NCI-H1930 (cell line): ENCODE measurements at regions not wholly inside any gene's neighbourhood (a gene's known extent, or its start where the extent isn't known, plus 50 kb on each side); places are given as distances from the start of the nearest gene placed in this dataset.
"Not testable (repeated sequence)": the region's sequence is repeated elsewhere in the genome, so short reads cannot be mapped to it uniquely, and the experiment has no call there.

Source experiments
- DNase-seq, 2 experiments: peaks; one replicate each; lab custom pipeline; 2025; lab: John Stamatoyannopoulos, UW

DNA sequence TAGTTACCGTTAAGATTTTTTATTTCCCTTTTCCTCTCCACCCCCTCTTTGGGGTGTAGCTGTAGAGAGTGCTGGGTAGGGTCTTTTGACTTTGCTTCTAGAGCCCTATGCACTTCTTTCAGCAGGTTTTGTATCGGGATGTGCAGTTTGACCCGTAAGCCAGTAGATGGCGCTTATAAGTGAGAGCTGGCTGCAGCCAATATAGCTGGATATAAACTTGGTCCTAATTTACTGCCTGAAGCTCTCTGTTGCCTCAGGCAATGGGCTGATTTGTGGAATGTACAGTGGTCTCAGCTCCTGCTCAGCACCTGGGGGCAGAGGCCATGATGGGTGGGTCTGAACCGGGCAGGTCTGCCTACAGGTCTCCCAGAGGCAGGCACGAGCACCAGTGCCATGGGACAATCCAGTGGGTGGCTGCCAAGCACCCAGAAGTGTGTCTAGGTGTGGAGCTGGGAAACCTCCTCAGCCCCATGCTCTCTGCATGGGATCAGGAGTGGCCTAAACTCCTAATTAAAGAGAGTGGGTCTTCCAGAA is 146.5 kb downstream of the SPANXN1 start:
- DNase-seq, result no peak

DNA sequence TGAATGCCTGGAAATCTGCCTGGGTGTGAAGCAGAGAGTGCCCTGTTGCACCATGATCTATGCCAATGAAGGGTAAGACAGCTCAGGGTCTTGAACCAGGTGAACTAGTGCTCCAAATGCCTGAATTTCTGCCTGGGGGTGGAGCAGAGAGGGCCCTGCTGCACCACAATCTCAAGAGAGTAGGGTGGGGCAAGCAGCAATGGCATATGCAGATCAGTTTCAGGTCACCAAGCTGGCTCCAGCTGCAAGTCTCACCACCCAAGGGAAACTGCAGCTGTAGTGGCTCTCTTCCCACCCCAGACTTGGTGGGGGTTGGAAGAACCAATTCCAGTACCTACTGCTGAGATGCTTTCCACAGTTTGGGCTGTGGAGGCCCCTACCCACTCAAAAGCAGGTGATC is 147.0 kb downstream of the SPANXN1 start:
- no peak for DNase-seq

DNA sequence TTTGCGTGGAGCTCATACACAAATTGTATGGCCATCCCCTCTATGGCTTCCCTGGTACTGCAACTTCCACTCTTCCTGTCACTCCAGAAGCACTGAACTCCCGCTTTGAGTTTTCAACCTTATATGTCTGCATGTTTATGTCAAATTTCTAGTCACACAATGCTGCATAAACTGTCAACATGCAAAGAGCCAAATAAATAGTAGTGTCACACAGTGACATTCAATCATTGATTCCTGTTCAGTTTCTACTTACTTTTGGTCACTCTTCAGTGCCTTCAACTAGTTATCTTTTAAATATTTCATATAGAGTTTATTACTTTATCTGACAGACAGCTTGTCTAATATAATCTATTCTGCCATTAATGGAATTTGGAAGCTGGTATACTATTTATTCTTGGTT is 149.3 kb downstream of the SPANXN1 start:
- no peak for DNase-seq

DNA sequence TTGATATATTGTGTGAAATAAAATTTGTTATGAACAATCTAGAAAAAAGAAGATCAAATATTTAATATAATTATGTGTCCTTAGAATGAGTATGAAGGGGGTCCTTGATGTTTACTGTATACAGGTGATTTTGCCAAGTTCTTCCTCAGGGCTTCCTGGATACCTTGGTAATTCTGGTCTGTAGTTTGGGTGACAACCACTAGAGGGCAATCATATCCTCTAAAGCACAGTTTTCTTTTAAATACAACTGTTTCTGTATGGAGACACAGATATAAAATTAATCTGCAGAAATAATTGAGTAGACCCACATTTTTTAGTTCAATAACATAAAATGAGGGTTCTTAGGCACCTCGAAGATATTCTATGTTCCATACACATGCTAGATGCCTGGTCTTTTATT is 157.7 kb downstream of the SPANXN1 start:
- peak in 1 of 2 experiments; percentile 8 for DNase-seq

DNA sequence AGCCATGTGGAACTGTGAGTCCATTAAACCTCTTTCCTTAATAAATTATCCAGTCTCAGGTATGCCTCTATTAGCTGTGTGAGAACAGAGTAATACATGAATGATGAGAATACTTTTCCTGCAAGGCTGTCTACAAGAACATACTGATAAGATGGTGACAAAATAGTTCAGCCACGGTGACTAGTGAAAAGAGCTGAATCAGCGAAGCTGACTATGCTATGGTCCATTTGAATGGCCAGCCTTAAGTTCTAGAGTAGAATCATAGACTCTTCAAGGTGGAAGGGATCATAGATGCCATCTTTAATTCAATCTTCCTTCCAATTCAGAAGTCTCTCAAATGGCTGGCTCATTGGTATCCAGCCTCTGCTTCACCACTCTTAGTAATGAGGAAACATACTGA is 163.3 kb downstream of the SPANXN1 start:
- DNase-seq, result no peak

DNA sequence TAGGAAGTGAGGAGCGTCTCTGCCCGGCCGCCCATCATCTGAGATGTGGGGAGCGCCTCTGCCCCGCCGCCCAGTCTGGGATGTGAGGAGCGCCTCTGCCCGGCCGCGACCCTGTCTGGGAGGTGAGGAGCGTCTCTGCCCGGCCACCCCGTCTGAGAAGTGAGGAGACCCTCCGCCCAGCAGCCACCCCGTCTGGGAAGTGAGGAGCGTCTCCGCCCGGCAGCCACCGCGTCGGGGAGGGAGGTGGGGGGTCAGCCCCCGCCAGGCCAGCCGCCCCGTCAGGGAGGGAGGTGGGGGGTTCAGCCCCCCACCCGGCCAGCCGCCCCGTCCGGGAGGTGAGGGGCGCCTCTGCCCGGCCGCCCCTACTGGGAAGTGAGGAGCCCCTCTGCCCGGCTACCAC is 188.9 kb downstream of the SPANXN1 start:
- not testable (repeated sequence) for DNase-seq

DNA sequence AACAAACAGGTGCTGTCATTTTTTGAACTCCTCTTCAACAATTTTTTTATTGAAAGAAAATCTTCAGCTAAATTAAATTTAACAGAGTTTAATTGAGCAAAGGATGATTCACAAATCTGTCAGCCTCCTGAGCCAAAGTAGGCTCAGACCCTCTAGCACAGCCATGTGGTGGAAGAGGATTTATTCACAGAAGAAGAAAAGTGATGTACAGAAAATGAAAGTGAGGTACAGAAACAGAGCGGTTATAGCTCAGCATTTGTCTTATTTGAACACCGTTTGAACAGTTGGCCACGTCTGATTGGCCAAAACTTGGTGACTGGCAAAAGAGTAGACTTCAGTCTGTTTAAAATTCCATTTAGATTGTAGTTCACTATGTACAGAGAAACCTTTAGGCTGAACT is 217.3 kb downstream of the SPANXN1 start:
- no peak for DNase-seq

DNA sequence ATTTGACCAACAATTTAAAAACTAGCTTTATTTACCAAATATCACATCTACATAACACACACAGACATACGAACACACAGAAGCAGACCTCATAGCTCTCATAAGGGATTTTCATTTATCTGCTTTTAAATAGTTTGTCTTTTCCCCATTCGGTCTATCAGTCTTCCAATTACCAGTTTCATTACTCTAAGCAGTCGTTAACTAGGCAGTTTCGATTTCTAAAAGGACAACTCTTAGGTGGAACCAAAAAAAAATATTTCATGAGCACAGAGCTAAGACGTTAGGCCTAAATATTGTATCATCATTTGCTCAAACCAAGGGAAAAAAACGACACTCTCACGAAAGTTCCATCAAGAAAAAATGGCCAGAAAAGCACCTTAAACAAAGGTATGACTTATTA is 228.4 kb downstream of the SPANXN1 start:
- no peak for DNase-seq

DNA sequence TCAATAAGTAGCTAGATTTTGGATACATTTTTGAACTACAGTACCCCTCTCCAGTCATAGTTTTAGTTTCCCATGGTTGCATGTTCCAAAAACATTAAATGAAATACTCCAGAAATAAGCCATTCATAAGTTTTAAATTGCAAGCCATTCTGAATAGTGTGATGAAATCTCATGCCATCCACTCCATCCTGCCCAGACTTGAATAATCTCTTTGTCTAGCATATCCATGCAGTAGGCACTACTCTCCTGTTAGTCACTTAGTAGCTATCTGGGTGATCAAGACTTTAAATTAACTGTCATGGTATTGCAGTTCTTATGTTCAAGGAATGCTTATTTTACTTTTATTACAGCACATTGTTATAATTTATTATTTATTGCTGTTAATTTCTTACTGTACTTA is 237.4 kb downstream of the SPANXN1 start:
- DNase-seq, result no peak

DNA sequence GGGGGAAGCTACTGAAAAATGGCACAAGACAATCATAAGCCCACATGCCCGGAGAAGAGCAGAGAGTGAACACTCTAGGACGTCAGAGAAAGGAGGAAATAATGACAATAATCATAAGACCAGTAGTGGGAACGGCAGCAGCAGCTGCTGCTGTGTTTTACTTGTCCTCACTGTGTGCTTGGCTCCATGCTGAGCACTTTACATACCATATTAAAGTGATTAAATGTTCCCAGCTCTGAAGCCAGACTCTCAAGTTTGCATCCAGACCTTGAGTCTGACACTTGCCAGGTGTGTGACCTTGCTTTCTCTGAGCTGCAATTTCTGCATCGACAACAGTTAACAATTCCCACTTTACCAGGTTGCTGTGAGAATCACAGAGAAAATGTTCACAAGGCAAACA is 255.4 kb downstream of the SPANXN1 start:
- no peak for DNase-seq

DNA sequence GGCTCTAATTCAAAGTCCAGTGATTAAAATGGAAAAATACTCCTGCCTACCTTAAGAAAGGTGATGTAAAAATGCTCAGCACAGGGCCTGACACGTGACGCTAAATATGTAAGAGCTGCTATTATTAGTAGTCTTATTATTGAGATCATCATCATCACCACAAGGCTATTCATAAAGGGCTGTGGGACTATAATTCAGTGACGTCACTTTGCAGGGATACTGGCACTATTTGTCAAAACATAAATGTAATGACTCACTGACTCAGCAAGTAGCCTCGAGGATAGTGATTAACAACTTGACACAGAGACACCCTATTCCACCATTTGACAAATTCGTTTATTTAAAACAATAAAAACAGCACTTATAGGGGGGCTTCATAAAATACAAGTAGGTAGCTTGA is 258.9 kb downstream of the SPANXN1 start:
- DNase-seq, result no peak

DNA sequence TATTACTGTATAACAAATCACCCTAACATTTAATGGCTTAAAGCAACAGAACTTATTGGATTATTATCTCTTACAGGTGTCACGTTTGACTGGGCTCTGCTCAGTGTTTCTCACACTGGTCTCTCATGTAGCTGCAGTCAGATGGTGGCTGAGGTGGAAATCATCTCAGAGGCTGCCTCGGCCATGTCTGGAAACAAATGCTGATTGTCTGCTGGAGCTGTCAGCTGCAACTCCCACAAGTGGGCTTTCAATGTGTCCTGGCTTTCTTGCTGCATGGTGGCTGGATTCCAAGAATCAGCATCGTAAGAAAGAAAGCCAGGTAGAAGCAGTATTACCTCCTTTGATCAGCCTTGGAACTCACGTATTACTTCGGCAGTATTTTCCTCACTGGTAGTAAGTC is 277.6 kb downstream of the SPANXN1 start:
- DNase-seq, result no peak

DNA sequence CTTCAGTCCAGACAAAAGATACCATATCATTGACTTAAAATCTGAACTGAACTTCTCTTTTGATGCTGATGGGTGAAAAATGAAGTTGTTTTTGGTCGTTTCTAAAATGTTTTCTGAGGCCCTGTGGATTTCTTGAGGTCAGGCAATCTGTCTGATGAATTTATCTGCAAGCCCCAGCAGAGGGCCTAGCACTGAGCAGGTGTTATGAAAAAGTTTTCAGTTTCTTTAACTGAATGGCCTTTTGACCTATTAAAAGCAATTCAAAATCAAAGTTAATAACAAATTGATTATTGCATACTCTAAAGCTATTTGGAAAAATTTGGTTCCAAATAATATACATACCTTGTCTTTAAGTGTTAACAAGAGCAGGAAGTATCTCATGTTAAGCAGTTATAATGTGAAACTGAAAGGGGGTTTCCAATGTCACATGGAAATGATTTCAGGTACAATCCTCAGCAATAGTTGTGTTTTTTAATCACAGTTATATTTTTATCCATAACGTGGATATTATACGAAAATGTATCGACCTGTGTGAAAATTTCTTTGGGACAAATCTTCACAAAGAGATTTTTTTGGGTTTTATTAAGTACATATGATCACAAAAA is 285.0 kb downstream of the SPANXN1 start:
- DNase-seq, result no peak

DNA sequence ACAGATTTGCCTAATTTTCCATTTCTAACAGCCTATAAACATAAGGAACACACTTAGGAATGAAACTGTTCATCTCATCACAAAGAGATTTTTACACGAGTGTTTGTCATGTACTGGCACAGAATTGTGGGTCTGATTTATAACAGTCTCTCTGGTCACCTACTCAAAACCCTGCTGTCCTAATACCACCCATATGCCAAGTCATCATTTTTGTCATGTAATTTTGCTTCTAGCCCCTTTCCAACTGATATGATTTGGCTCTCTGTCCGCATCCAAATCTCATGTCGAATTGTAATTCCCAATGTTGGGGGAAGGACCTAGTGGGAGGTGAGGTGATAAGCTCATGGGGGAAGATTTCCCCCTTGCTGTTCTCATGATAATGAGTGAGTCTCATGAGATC is 284.1 kb upstream of the SLITRK2 start:
- DNase-seq, result no peak

DNA sequence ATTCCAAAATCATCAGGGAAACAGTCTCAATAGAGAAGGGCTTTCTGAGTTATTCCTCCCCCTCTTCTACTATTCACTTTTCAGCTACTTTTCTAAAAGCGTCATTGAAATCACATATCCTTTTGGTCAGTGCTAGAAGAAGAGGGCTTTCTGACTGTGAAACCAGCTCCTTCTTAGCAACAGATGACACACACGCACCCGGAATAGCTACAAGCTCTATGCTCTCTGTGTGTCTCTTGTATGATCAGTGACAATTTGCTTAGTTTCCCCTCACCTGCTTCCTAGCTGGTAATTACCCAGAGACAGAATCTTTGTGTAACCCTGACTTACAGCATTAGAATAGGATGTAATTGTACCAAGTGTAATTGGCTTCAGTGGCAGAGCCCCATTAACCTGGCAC is 268.1 kb upstream of the SLITRK2 start:
- DNase-seq, result no peak

DNA sequence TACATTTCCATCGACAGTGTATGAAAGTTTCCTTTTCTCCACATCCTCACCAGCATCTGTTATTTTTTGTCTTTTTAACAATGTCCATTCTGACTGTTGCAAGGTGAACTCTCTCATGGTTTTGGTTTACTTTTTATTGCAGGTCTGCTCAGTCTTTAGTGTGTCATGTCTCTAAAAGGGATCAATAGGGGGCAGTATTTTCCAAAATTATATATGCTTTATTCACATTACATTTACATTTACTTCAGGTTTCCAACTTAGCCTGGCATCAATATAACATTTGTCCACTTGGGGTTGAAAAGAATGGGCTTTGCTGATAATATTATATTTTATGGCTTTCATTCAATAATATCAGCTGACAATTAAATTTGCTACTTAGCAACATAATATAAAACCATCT is 265.0 kb upstream of the SLITRK2 start:
- no peak for DNase-seq

DNA sequence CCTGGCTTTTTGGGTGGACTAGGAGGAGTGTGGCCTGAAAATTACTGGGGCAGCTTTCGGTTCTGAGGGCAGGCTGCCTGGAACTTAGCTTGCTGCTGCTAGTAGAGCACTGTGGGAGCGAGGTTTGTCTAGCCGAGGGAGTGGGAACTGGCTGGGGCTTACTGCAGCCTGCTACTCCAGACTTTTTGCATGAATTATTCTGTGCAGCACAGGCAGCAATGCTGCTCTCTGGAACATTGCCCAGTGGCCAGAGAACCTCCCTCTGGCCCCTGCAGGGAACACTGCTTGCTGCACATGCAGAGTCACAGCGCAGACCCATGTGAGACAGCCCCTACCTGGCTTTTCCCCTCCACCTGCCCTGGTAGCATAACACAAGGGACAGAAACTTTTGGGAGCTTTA is 263.9 kb upstream of the SLITRK2 start:
- no peak for DNase-seq

DNA sequence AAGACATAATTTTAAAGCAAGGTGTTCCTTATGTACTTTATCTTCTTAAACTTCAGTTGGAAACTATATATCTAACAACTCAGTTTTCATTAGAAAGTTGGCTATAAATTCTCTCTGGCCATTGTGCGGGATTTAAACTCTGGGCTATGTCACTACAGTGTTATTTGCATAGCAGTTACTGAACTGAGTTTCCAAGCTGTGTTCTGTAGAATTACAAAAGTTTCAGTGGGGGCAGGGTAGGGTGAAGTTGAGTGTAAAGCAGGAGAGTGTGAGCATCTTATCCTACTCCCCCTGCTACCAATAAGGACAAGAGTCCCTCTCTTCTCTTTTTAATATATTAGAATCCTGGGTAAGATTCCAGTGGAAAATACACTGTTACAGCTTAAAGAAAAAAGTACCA is 254.5 kb upstream of the SLITRK2 start:
- DNase-seq, result no peak

DNA sequence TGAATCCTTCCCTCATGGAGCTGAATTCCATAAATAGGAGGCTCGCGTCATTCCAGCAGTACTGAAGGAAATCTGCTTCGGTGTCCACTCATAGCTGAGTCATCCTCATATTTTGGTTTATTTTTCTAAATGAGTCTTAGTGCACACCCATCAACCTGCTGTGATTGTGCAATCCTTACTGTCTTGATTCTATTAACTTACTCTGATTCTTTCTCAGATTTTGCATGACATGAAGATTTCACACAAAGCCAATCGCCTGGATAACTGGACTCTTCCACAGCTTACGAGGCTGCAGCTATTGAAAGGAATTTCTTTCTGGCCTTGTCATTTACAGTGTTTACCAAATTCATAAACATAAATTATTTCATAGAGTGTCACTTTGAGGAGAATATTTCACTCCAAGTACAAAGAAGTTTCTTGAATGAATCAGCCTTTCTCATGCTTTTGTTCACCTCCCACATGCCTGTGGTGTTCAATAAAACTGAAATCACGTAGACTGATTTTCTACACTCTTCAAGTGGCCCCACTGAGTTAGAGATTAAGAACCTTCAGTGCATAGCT is 207.6 kb upstream of the SLITRK2 start:
- DNase-seq, result no peak

DNA sequence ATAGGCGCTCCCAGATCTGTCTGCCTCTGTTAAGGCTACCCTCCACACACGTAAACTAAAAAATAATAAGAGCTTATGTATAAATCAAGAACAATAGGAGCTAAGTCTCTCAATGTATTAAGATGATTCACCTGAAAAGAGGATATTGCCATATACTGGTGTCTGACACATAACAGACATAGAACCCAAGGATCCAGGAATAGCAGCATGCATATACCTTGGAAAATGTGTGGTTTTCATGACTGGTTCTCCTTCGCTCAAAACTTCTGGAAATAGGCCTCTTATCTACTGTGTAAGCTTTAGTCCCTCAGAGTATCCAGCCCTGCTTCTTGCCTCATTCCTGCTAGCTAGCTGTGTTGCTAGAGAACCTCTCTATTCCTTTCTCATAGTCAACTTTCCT is 203.7 kb upstream of the SLITRK2 start:
- DNase-seq, result no peak

DNA sequence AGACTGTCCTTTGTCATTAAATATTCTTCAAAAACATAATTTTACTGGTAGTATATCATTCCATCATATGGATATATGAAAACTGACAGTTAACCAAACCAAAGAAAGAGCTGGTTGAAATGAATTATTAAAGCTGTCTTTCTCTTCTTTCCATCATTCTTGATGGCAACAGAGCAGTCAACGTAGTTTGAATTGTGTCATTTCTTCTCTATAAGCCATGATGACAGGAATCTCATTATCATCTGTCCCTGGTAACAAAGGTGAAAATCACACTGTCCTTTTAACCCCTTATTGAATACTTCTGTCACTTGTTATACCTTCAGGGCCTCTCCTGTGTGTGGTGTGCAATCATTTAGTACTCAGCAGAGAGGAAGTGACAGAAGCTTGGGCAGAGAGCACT is 197.0 kb upstream of the SLITRK2 start:
- no peak for DNase-seq

DNA sequence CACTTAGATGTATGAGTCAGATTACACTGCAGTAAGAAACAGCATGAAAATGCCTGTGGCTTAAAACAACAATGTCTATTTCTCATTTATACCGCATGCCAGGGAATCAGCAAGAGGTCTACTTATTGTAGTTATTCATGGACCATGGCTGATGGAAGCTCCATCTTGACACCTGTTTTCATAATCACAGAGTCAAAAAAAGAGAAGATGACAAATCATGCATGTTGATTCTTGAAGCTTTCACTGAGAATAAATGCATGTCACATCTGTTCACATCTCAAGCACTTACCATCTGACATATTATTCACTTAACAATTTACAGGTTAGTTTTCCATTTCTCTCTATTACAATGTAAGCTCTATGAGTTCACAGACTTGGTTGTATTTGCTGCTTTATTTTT is 194.2 kb upstream of the SLITRK2 start:
- no peak for DNase-seq

DNA sequence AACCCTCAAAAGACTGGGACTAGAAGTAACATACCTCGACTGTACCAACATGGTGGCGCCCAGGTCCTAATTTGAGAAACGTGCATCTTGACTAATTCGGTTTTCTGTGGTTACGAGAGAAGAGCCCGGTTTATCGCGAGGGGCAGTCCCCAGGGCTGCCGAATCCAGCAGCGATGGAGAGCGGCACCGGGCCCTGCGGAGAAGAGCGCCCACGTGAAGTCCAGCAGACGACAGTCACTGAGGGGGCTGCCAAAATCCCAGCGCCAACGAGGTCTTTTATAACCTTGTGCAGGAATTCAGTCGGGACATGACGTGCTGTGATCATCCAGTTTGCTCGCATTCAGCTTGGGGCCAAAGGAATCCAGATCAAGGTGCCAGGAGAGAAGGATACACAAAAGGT is 187.5 kb upstream of the SLITRK2 start:
- no peak for DNase-seq

DNA sequence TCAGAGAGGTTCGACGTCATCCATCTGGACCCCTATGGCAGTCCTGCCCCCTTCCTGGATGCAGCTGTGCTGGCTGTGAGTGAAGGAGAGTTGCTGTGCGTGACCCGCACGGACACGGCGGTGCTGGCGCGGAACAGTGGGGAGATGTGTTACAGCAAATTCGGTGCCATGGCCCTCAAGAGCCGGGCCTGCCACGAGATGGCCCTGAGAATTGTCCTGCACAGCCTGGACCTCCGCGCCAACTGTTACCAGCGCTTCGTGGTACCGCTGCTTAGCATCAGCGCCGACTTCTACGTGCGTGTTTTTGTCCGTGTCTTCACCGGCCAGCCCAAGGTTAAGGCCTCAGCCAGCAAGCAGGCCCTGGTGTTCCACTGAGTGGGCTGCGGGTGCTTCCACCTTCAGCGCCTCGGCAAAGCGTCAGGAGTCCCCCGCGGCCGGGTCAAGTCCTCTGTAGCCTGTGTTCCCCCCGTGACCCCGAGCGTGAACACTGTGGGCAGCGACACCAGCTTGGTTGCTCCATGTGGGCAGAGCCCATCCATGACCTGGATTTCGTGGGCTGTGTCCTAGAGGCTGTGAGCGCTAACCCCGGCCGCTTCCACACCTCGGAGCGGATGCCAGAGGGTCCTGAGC is 186.7 kb upstream of the SLITRK2 start:
- DNase-seq, result no peak
